HCT116 (cell line): ENCODE measurements at regions not wholly inside any gene's neighbourhood (a gene's known extent, or its start where the extent isn't known, plus 50 kb on each side); places are given as distances from the start of the nearest gene placed in this dataset.
A peak's percentile ranks its signal among the peaks of the same experiment; 100 is the strongest.

ENCODE experiments used
- EGR1 ChIP-seq: IDR thresholded peaks from 2 replicates; pipeline ENCODE4 v1.6.1; 2012; ENCODE audit warnings: low read depth
- EZH2 ChIP-seq: fragments of 200-600 bp; sonication (generic); IDR thresholded peaks from 2 replicates; pipeline ENCODE4 v1.6.1; 2017; ENCODE audit warnings: antibody characterized with exemption, mixed run types
- POLR2A ChIP-seq: IDR thresholded peaks from 2 replicates; pipeline ENCODE4 v1.7.0; 2011; ENCODE audit warnings: borderline replicate concordance; ENCODE audit not compliant: insufficient read depth, insufficient read length; ENCODE audit errors: extremely low read depth
- SP1 ChIP-seq: IDR thresholded peaks from 2 replicates; pipeline ENCODE4 v1.6.1; 2012; ENCODE audit warnings: low read depth
- ZBTB33 ChIP-seq: IDR thresholded peaks from 2 replicates; pipeline ENCODE4 v1.6.1; 2011; ENCODE audit warnings: mild to moderate bottlenecking, low read length, moderate library complexity; ENCODE audit not compliant: insufficient replicate concordance; ENCODE audit errors: extremely low read depth
- ZNF274 ChIP-seq: fragments of 200-500 bp; sonication (Bioruptor generic); IDR thresholded peaks from 2 replicates; pipeline ENCODE4 v1.6.1; 2014; ENCODE audit warnings: mild to moderate bottlenecking, low read depth, low read length, inconsistent platforms
- TF ChIP-seq, protein P1 (sequence below), 3 experiments: fragments of 200-600 bp in 1 of 3; sonication (generic) in 1 of 3; IDR thresholded peaks in 2 of 3; conservative IDR thresholded peaks in 1 of 3; 2 replicates each; pipeline ENCODE4 v1.5.1; 2012 to 2017; ENCODE audit warnings: low read depth in 2 of 3, low read length in 2 of 3, antibody characterized with exemption in 1 of 3, borderline replicate concordance in 1 of 3, control low read depth in 1 of 3, mild to moderate bottlenecking in 1 of 3, mixed read lengths in 1 of 3, mixed run types in 1 of 3, moderate library complexity in 1 of 3; ENCODE audit not compliant: insufficient read depth in 1 of 3

DNA sequence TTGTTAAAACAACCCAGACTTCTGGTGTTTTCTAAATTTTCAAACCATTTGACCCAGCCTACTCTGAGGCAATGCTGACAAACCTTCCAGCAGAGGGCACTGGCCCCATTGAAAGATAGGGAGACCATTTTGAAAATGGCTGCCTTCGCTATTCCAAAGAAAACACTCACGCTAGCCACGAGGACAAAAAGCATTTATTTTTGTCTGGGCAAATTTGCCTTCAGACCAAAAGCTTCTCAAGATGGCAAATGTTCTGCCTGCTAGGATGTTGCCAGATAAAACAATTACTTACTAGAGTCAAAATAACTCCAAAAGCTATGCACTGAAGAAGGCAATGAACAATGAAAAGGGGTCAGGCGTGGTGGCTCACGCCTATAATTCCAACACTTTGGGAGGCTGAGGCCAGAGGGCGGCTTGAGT is 296.7 kb upstream of the IRX5 start:
- TF ChIP-seq, protein P1, sequence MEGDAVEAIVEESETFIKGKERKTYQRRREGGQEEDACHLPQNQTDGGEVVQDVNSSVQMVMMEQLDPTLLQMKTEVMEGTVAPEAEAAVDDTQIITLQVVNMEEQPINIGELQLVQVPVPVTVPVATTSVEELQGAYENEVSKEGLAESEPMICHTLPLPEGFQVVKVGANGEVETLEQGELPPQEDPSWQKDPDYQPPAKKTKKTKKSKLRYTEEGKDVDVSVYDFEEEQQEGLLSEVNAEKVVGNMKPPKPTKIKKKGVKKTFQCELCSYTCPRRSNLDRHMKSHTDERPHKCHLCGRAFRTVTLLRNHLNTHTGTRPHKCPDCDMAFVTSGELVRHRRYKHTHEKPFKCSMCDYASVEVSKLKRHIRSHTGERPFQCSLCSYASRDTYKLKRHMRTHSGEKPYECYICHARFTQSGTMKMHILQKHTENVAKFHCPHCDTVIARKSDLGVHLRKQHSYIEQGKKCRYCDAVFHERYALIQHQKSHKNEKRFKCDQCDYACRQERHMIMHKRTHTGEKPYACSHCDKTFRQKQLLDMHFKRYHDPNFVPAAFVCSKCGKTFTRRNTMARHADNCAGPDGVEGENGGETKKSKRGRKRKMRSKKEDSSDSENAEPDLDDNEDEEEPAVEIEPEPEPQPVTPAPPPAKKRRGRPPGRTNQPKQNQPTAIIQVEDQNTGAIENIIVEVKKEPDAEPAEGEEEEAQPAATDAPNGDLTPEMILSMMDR (IDR thresholded peaks at IDR 0.05 in 2 of 3, conservative IDR thresholded peaks at IDR 0.05 in 1 of 3; ENCODE audit: borderline replicate concordance in 1 of 3, insufficient read depth in 1 of 3, low read depth in 2 of 3, low read length in 2 of 3) = peak; percentile 54 to 83 (median 81); a peak in 5 of 6 replicates
- no peak for TF ChIP-seq EZH2
- TF ChIP-seq ZBTB33 = no peak
- TF ChIP-seq ZNF274 = no peak
- TF ChIP-seq EGR1 = no peak
- TF ChIP-seq POLR2A = no peak
- no peak for TF ChIP-seq SP1
